ENCODE measurements at regions not wholly inside any gene's neighbourhood (a gene's known extent, or its start where the extent isn't known, plus 50 kb on each side); places are given as distances from the start of the nearest gene placed in this dataset.

DNA sequence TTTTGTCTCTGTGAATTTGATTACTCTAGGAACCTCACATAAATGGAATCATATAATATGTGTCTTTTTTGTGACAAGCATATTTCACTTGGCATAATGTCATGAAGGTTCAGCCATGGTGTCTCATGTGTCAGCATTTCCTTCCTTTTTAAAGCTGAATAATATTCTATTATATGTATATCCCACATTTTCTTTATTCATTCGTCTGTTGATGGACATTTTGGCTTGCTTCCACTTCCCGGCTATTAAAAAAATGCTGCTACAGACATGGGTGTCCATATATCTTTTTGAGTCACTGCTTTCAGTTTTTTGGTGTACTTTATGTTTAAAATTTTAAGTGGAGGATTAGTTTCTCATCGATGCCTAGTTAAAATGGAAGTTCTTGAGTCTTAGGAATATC is 59.8 kb upstream of the C5orf63 start:
- Histone ChIP-seq H3K4me1 (ENCODE audit: insufficient read depth, insufficient read length) (no peaks in the 10 kb centered on the region), H3K36me3 (ENCODE audit: insufficient read depth, insufficient read length, low read length) (no peaks in the 10 kb centered on the region), H3K4me3 (ENCODE audit: insufficient read length, low read depth) (no peak overlapping the region), H3K9ac (ENCODE audit: insufficient read length, low read depth) (no peak overlapping the region), H3K27me3 (ENCODE audit: insufficient read depth, insufficient read length) (no peaks in the 10 kb centered on the region), H3K9me3 (ENCODE audit: insufficient read depth, low read length) (no peaks in the 10 kb centered on the region)
- TF ChIP-seq SUZ12 (IDR thresholded peaks at IDR 0.05; ENCODE audit: extremely low read depth, insufficient read depth, insufficient read length) (no peak), YY1 (IDR thresholded peaks at IDR 0.05; ENCODE audit: insufficient read depth, insufficient read length) (no peak), ZNF274 (IDR thresholded peaks at IDR 0.05; ENCODE audit: low read depth, low read length) (no peak)
- no peak for DNase-seq (ENCODE audit: low read depth, low spot score)

- no peak for DNase-seq (ENCODE audit: low read depth, low spot score)
Observed at GRCh38 chr5:127136908-127137307, 63.6 kb upstream of the C5orf63 start.

GRCh38 chr5:127143722-127144121 is 70.4 kb upstream of the C5orf63 start:
- H3K9me3 ChIP-seq (ENCODE audit: insufficient read depth, low read length), result no peaks in the 10 kb centered on the region
- no peak overlapping the region for H3K9ac ChIP-seq (ENCODE audit: insufficient read length, low read depth)
- H3K27me3 ChIP-seq (ENCODE audit: insufficient read depth, insufficient read length), result no peaks in the 10 kb centered on the region
- no peaks in the 10 kb centered on the region for H3K36me3 ChIP-seq (ENCODE audit: insufficient read depth, insufficient read length, low read length)
- DNase-seq (ENCODE audit: low read depth, low spot score), result no peak
- no peak for TF ChIP-seq YY1 (IDR thresholded peaks at IDR 0.05; ENCODE audit: insufficient read depth, insufficient read length)
- no peak for TF ChIP-seq ZNF274 (IDR thresholded peaks at IDR 0.05; ENCODE audit: low read depth, low read length)
- TF ChIP-seq SUZ12 (IDR thresholded peaks at IDR 0.05; ENCODE audit: extremely low read depth, insufficient read depth, insufficient read length), result no peak
- no peak overlapping the region for H3K4me3 ChIP-seq (ENCODE audit: insufficient read length, low read depth)
- H3K4me1 ChIP-seq (ENCODE audit: insufficient read depth, insufficient read length), result no peaks in the 10 kb centered on the region

More at GRCh38 chr5:127136908-127137307, 63.6 kb upstream of the C5orf63 start:
- no peaks in the 10 kb centered on the region for H3K4me1 ChIP-seq (ENCODE audit: insufficient read depth, insufficient read length)
- H3K9me3 ChIP-seq (ENCODE audit: insufficient read depth, low read length), result no peaks in the 10 kb centered on the region
- H3K27me3 ChIP-seq (ENCODE audit: insufficient read depth, insufficient read length), result no peaks in the 10 kb centered on the region
- H3K9ac ChIP-seq (ENCODE audit: insufficient read length, low read depth), result no peak overlapping the region
- H3K36me3 ChIP-seq (ENCODE audit: insufficient read depth, insufficient read length, low read length), result no peaks in the 10 kb centered on the region
- TF ChIP-seq ZNF274 (IDR thresholded peaks at IDR 0.05; ENCODE audit: low read depth, low read length) (no peak), YY1 (IDR thresholded peaks at IDR 0.05; ENCODE audit: insufficient read depth, insufficient read length) (no peak), SUZ12 (IDR thresholded peaks at IDR 0.05; ENCODE audit: extremely low read depth, insufficient read depth, insufficient read length) (no peak)
- H3K4me3 ChIP-seq (ENCODE audit: insufficient read length, low read depth), result no peak overlapping the region

GRCh38 chr5:127153031-127153430 is 79.7 kb upstream of the C5orf63 start:
- Histone ChIP-seq H3K4me3 (ENCODE audit: insufficient read length, low read depth) (no peak overlapping the region), H3K9ac (ENCODE audit: insufficient read length, low read depth) (no peak overlapping the region), H3K9me3 (ENCODE audit: insufficient read depth, low read length) (no peaks in the 10 kb centered on the region), H3K4me1 (ENCODE audit: insufficient read depth, insufficient read length) (no peaks in the 10 kb centered on the region), H3K36me3 (ENCODE audit: insufficient read depth, insufficient read length, low read length) (no peaks in the 10 kb centered on the region), H3K27me3 (ENCODE audit: insufficient read depth, insufficient read length) (no peaks in the 10 kb centered on the region)
- TF ChIP-seq SUZ12 (IDR thresholded peaks at IDR 0.05; ENCODE audit: extremely low read depth, insufficient read depth, insufficient read length) (no peak), YY1 (IDR thresholded peaks at IDR 0.05; ENCODE audit: insufficient read depth, insufficient read length) (no peak), ZNF274 (IDR thresholded peaks at IDR 0.05; ENCODE audit: low read depth, low read length) (no peak)
- DNase-seq (ENCODE audit: low read depth, low spot score), result no peak

- no peaks in the 10 kb centered on the region for H3K4me1 ChIP-seq (ENCODE audit: insufficient read depth, insufficient read length)
- no peak overlapping the region for H3K9ac ChIP-seq (ENCODE audit: insufficient read length, low read depth)
- H3K36me3 ChIP-seq (ENCODE audit: insufficient read depth, insufficient read length, low read length), result no peaks in the 10 kb centered on the region
- no peaks in the 10 kb centered on the region for H3K27me3 ChIP-seq (ENCODE audit: insufficient read depth, insufficient read length)
- TF ChIP-seq ZNF274 (IDR thresholded peaks at IDR 0.05; ENCODE audit: low read depth, low read length) (no peak), SUZ12 (IDR thresholded peaks at IDR 0.05; ENCODE audit: extremely low read depth, insufficient read depth, insufficient read length) (no peak), YY1 (IDR thresholded peaks at IDR 0.05; ENCODE audit: insufficient read depth, insufficient read length) (no peak)
- H3K4me3 ChIP-seq (ENCODE audit: insufficient read length, low read depth), result no peak overlapping the region
- no peak for DNase-seq (ENCODE audit: low read depth, low spot score)
- no peaks in the 10 kb centered on the region for H3K9me3 ChIP-seq (ENCODE audit: insufficient read depth, low read length)
Observed at GRCh38 chr5:127153521-127153920, 80.2 kb upstream of the C5orf63 start.

- no peak overlapping the region for H3K9ac ChIP-seq (ENCODE audit: insufficient read length, low read depth)
- no peaks in the 10 kb centered on the region for H3K4me1 ChIP-seq (ENCODE audit: insufficient read depth, insufficient read length)
- no peaks in the 10 kb centered on the region for H3K9me3 ChIP-seq (ENCODE audit: insufficient read depth, low read length)
- TF ChIP-seq ZNF274 (IDR thresholded peaks at IDR 0.05; ENCODE audit: low read depth, low read length), result no peak
- no peak for TF ChIP-seq SUZ12 (IDR thresholded peaks at IDR 0.05; ENCODE audit: extremely low read depth, insufficient read depth, insufficient read length)
- TF ChIP-seq YY1 (IDR thresholded peaks at IDR 0.05; ENCODE audit: insufficient read depth, insufficient read length), result no peak
- H3K36me3 ChIP-seq (ENCODE audit: insufficient read depth, insufficient read length, low read length), result no peaks in the 10 kb centered on the region
- no peak overlapping the region for H3K4me3 ChIP-seq (ENCODE audit: insufficient read length, low read depth)
- DNase-seq (ENCODE audit: low read depth, low spot score), result no peak
- H3K27me3 ChIP-seq (ENCODE audit: insufficient read depth, insufficient read length), result no peaks in the 10 kb centered on the region
Observed at GRCh38 chr5:127163750-127164149, 90.4 kb upstream of the C5orf63 start.

DNA sequence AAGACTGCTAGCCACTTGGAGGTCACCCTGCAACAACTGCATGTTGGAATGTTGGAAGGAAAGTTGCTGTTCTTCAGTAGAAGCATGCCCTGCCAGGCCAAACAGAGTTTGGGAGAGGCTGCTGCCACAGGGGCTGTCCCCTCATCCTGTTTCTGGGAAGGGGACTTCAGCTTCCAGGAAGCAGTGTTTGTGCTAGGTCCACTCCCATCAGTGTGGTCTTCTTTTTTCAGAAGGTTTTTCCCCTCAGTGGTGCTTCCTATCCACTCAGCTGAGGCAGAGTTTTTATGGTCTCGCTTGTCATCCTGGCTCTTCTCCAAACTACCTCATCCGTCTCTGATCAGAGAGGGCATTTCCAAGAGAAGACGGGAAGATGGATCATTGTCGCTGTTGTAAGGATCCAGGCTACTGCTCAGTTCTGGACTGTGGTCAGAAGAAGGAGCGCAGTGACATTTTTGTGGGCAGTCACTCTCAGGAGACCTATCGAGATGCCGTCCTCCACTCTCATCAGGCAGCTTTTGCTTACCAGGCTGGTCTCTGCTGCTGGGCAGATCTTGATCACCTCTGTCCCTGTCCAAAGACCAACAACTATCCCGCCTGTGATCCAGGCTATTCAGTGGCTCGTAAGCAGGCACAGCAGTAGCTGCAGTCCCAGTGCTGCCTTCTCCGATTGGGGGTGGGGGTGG is 97.8 kb upstream of the C5orf63 start:
- Histone ChIP-seq H3K4me1 (ENCODE audit: insufficient read depth, insufficient read length) (no peaks in the 10 kb centered on the region), H3K4me3 (ENCODE audit: insufficient read length, low read depth) (no peak overlapping the region)

More for the DNA sequence above, 97.8 kb upstream of the C5orf63 start:
- Histone ChIP-seq H3K27me3 (ENCODE audit: insufficient read depth, insufficient read length) (no peaks in the 10 kb centered on the region), H3K36me3 (ENCODE audit: insufficient read depth, insufficient read length, low read length) (no peaks in the 10 kb centered on the region), H3K9me3 (ENCODE audit: insufficient read depth, low read length) (0 out of 2 replicates have a peak, but pooled peaks cover 4% of the 10 kb centered on the region), H3K9ac (ENCODE audit: insufficient read length, low read depth) (no peak overlapping the region)
- TF ChIP-seq YY1 (IDR thresholded peaks at IDR 0.05; ENCODE audit: insufficient read depth, insufficient read length) (no peak), SUZ12 (IDR thresholded peaks at IDR 0.05; ENCODE audit: extremely low read depth, insufficient read depth, insufficient read length) (no peak), ZNF274 (IDR thresholded peaks at IDR 0.05; ENCODE audit: low read depth, low read length) (no peak)
- no peak for DNase-seq (ENCODE audit: low read depth, low spot score)

All from NT2/D1 (cell line).